Medulla oblongata (tissue), 1 donor: ENCODE measurements at regions not wholly inside any gene's neighbourhood (a gene's known extent, or its start where the extent isn't known, plus 50 kb on each side); places are given as distances from the start of the nearest gene placed in this dataset.

Source experiments
- DNase-seq: peaks from one replicate; pipeline ENCODE4 v3.0.0-alpha.2; 2015; ENCODE audit errors: extremely low spot score

DNA sequence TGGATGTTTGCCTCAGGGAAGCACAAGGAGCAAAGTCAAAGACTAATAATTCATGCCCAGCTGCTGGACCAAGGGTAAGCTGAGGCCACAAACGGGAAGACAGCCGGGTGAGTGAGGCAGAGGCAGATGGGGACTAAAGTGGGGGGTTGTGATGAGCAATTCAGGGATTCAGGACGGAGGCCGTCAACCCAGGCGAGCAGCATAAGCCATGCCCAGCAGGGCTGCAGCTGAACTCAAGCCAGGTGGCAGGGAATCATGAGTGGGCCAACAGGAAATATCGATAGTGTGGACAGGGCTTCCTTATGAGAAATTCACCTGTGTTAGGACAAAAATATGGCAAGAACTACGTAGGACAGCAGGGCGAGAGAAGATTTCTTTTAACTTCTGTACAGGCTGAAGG lies 246.8 kb downstream of the CDC5L start:
- DNase-seq, result no peak

DNA sequence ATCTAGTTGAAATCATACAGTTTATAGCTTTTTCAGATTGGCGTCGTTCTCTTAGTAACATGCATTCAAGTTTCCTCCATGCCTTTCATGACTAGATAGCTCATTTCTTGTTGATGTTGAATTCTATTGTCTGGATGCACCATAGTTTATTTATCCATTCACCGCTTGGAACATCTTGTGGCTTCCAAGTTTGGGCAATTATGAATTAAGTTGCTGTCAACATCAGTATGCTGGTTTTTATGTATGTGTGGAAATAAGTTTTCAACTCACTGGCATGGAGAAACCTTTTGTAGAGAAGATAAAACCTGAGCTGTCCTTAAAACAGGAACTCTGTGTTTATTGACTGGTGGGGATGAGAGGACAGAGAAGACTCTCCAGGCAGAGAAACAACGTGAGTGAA lies 248.0 kb downstream of the CDC5L start:
- DNase-seq, result no peak

DNA sequence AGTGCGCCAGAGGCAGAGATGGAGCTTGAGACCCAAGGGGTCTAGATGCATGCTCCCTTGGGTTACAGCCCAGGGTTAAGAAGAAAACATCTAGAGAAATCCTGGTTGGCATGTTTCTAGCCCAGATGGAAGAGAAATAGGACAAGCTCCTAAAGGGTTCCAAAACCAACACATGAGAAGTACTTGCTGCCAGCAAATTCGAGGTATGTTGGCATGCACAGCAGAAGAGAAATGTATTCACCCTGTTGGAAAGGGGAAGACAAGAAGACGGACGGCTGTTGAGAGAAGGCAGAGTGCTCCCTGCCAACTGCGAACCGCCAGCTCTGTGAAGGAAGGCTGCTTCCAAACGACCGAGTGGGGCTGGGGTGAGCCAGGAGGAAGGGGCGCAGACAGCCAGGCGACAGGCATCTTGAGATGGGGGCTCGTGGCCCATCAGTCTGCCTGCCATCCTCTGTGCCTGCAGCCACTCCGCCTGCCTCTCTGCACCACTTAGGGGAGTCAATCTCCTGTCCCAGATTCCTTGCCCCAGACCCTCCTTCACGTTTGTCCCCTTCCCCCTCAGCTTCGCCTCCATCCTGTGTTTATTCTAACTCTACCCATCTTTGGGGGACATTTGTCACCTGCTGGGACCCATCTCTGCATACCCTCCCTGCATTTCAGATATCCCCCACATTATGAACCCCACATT lies 249.2 kb downstream of the CDC5L start:
- no peak for DNase-seq

DNA sequence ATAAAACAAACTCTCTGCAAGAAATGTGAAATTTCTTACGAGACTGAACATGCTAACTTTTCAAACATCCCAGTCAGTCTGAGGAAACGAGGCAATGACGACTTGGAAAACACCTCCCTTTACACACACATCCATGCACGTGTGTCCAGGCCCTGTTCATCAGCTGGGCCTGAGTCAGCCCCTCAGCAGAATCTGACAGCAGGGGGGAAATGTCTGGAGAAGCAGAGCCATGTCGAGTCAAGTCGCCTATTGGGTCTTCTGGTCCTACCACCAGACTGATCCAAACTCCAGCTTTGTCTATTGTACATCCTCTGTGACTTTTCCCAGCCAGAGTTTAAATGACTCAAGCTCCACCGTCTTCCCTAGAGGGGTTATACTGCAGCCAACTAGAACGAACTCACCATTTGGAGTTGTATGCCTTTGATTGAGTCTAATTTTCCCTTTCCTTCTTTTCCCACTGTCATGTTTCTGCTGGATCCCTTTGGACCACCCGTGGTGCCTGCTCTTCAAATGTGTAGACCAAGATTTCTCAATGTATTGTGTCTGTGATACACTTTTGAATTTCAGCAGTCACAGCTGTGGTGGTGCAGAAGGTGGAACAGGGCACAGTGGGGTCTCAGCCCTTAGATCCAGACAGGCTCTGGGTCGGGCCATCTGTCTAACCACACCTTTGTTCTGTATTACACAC lies 254.0 kb downstream of the CDC5L start:
- DNase-seq, result no peak

DNA sequence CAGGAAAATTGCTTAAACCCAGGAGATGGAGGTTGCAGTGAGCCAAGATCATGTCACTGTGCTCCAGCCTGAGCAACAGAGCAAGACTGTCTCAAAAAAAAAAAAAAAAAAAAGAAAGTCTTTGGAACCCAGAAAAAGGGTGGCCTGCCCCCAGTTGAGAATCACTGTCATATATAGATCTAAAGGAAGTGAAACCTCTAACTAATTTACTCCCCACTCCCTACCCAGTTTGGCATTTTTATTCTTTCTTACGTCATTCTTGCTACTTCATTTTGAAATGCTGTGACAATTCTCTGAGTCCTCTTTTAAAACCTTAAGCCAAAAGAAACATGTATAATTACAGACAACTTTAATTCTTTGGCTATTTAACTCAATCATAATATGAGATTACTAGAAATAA lies 254.8 kb downstream of the CDC5L start:
- DNase-seq, result no peak

DNA sequence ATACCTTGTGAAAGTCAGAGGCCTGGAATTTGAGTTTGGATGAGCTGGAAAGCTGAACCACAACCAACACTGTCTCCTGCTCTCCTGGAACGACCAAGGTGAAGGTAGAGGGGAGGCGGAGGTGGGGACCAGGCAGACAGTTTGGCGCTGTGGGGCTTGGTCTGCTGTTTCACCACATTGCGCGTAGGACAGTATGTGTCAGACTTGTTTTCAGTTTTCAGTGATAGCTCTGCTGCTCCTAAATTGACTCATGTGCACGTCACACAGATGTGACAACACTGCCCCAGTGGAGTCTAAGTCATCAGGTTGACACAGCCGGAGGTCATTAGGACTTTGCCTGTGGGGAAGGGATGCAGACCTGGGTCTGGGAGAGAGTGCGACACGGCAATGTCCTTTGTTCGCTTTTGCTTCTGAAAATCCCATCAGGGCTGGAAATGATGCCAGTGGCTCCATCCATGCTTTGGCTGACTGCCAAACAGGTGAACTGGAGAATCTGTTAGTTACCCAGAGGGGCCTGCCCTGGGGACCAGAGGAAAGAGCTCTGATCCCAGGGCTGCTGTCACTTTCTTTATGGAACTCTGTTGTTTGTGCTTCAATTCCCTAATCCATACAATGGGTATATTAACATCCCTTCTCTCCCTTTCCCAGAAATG lies 255.5 kb downstream of the CDC5L start:
- DNase-seq, result no peak

DNA sequence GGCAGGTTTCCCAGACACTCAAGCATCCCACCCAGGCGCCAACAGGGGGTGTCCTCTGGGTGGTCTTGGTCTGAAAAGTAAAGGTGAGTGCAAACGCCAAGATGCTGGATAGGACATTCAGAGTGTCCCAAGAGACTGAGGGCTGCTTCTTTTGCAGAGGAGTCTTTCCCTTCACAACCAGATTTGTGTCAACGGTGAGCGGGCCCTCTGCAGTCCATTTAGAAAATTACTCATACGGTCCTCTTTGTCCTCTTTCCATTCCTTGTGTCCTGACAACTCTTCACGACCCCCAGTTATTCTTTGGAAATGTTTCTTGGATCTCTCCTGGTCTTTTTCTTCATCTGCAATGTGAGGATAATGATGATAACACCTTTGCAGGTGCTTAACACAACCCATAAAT lies 257.8 kb downstream of the CDC5L start:
- DNase-seq, result no peak

DNA sequence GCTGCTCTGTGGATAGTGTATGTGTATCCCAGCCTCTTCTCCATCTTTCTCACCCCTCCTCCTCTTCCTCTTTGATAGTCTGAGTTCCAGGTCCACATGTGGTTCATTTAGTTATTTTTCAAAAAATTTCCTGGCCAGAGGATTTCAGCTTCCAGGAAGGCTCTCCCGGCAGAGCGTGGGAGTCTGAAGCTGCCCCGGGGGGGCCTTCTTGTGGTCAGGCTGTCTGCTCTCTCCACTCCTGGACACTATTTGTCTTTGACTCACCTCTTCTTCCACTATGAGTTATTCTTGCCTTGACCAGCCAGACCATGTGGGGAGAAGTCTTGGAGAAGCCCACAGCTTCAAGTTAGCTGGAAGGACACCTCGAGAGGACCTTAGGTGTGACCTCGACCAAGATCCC lies 258.8 kb downstream of the CDC5L start:
- DNase-seq, result no peak

DNA sequence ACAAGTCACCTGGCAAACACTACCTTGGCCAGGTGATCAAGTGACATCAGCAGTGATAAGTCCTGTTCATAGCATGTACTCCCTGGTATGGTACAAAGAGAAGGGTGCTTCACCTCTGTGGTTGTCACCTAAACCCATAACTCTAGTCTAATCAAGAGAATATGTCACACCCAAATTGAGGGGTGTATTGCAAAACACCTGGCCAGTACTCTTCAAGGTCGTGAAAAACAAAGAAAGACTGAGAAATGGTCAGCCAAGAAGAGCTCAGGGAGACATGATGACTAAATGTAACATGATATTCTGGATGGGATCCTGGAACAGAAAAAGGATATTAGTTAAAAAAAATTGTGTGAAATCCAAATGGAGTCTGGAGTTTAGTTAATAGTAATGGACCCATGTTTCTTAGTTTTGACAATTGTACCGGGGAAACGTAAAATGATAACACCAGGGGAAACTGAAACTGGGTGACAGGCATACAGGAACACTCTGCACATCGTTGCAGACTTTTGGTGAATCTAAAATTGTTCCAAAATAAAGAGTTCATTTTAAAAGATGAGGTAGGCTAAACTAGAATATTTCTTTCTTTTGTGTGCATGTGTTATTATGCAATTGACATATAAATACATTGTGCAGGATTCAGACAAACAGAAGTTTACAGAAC lies 262.0 kb downstream of the CDC5L start:
- DNase-seq, result no peak

DNA sequence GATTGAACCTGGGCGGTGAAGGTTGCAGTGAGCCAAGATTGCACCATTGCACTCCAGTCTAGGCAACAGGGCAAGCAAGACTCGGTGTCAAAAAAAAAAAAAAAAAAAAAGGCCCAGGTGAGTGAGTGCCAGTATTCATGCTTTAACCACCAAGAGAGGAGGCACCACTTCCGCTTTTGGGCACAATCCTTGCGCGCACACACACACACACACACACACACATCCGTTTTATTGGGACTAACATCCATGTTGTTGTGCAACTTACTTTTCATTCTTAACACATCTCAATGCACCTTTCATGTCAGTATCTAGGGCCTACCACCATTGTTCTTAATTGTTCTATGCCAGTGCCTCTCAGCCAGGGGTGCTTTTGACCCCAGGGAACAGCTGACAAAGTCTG lies 263.0 kb downstream of the CDC5L start:
- no peak for DNase-seq

DNA sequence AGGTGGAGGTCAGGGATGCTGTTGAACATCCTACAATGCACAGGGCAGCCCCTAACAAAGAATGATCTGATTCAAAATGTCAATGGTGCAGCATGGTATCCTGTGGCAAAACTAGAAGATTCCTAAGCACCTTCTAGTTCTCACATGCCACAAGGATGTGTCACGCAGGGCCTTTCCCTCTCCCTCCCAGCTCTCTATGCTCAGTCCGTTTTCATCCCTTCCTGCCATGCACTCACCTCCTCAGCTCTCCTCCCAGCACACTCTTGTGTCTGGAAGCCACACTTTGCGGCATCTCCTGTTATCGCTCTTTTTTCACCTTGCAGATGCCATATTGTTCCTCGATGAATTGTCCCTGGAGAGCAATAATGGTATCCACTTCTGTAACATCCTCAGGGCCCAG lies 263.4 kb downstream of the CDC5L start:
- no peak for DNase-seq

DNA sequence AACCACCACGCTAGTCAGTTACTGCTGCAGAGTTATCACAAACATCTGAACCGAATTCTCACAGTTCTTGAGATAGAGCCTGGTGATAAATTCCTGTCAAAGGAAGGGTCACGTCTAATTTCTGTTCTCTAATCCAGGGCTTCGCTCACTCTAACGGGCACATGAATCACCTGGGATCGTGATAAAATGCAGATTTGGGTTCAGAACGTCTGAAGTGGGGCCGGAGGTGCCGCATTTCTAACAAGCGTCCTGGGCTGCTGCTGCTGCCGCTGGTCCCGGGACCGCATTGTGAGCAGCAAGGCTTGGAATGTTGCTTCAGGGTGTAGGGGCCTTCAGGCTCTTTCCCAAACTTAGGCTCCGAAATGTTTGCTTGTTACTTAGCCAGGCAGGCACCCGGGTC lies 264.1 kb downstream of the CDC5L start:
- DNase-seq, result no peak

DNA sequence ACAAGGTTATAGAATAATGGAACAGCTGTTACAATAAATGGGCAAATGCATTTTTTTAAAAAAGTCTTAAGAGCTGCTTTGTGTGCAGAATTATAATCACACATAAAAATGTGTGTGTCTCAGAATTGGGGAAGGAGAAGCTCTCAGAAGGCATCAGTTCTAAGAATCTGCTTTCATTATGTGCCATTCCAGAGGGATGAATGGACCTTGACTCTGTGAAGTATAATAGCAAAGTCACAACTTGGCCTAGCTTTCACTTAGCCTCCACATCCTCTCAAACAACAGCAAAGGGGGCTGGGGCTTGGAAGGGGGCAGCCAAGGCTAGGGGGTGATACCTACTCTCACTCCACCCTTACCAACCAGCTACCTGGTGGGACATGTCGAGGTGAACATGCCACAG lies 265.0 kb downstream of the CDC5L start:
- no peak for DNase-seq

DNA sequence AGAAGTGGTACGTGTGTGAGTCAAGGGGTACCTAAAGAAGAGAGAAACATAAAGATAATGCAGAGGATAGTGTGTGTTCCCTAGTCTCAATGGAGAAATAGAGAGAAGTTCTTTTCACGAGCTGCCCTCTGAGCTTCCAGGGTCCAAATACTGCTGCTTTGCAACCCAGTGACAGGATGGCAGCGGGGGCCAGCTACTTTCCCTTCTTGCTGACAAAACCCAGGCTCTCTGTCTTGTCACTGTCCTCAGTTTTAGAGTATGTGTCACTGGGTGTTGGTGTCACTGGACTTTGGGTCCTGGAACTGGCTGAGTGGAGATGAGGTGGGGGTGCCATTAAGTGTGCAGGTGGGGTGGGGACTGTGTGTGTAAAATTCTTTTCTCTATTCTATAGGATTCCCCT lies 265.6 kb downstream of the CDC5L start:
- no peak for DNase-seq

DNA sequence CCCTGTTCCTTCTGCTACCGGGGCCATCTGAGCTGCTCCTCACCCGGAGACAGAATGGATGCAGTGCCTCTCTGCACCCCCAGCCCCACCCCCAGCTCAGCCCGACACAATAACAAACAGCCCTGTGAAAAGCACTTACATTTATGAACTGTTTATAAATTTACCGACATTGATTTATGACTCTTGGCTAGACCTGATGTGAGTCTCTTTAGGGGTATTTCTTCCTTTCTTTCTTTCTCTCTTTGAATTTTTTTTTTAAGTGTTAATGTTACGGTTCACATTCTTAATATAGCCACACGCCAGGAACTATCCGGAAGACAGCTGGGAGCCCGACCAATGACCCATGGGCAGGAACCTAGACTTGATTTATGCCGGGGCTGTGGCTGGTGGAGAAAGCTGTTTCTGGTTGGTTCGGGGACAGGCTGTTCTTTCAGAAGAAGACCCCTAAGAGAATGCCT lies 266.3 kb downstream of the CDC5L start:
- DNase-seq, result no peak

DNA sequence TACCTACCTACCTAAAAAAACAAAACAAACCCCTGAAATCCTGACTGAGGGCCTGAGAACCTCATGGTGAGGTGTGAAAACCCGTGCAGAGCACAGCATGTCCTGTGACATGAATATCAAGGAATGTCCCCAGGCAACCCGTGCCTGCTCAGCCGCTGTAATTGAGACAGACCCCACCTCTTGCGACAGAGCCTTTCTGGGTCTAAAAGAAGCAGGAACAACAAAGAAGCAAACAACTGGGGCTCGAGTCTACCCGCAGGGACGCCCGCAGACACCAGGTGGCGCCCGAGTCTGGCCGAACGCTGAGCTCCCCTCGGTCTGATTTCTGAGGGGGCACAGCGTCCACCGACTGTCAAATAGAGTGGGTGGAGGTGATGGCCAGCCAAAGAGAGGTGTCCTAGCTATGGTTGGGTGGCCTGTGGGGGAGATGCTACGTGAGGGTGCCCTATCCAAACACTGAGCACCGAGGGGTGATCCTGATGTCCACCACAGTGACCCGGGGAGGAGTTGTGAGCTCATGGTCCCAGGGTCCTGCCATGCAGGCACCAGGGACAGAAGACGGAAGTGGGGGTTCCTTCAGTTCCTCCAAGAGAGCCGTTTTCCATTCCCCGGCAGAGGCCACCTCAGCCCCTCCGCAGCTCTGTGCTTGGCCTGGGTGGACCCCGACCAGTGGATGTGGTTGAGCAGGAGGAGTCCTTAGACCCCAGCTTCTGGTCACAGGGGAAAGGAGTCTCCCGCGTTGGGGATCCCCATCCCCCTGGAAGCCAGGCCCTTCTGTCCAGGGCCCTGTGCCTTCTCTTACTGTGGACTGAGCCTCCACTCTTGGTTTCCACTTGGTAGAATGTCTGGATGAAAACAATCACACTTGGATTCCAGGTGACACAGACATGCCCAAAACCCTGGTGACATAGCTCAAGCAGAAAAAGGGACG lies 268.2 kb downstream of the CDC5L start:
- peak; percentile 70 for DNase-seq

DNA sequence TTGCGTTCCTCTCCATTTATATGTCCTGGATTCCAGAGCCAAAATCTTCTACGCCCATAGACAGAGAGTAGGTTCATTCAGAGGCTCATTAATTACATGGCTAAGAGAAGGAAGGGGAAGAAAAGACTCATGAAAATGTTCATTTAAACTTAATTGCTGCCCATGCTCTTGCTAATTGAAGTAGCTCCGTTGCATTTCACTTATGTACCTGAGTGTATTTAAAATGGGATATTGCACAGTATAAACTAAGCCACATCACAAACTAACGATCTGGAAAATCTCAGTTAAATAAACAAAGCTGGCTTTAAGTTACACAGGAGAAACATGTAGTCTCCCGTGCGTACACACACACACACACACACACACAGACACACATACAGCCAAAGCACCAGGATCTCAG lies 269.2 kb downstream of the CDC5L start:
- DNase-seq, result no peak

DNA sequence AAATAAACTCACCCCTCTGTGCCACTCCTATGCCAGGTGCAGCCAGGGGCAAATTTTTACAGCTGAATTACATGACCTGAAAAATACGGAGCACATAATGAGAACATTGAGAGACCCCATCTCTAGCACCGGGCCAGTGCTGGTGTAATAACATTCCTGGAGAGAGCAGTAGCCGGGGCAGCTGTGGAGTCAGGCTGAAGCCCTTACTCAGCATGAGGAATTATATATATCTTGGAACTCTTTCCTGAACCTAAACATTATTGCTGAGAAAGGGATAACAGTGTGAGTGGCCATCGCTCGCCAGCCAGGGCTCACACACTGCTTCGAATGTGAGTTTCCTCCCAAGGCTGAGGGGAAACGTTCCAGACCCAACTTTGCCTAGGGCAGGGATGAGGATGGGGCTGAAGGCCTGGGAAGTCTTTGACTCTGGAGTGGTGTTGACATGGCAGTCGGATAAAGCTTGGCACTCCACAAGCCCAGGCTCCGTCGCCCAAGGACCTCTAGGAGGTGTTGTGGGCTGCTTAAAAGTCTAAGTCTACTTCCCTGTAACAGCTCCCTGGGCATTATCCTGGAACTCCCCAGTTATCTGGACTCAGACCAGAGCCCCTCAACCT lies 269.8 kb downstream of the CDC5L start:
- DNase-seq, result no peak

DNA sequence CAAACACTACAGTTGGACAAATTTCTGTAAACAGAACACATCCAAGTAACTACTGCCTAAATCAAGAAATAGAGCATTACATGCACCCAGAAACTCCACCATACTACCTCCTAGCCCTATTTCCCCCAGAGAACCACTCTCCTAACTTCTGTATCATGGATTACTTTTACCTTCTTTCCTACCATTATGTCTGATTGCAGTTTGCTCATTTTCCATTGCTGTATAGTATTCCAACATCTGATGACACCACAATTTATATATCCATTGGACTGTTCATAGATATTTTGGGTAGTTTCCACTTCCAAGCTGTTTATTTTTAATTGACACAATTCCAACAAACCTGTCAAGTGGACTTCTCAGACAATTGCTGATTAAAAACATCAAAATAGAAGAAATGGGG lies 271.1 kb downstream of the CDC5L start:
- no peak for DNase-seq

DNA sequence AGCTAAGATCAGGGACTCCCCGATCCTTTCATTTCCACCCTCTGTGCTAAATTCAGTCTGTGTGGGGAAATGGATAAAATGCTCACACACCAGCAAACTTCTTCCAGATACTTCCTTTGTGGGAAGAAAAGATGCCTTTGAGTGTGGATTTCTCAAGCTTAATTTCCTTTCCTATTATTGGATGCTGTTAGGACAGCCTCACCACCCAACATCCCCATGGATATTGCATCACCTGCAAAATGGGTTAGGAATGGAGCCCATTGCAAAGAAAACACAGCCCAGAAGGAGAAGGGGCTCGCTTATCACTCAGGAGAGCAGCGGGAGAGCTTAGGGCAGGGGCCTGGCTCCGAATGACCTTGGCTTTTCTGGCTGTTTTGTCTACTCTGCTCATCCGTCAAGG lies 272.2 kb downstream of the CDC5L start:
- DNase-seq, result no peak

DNA sequence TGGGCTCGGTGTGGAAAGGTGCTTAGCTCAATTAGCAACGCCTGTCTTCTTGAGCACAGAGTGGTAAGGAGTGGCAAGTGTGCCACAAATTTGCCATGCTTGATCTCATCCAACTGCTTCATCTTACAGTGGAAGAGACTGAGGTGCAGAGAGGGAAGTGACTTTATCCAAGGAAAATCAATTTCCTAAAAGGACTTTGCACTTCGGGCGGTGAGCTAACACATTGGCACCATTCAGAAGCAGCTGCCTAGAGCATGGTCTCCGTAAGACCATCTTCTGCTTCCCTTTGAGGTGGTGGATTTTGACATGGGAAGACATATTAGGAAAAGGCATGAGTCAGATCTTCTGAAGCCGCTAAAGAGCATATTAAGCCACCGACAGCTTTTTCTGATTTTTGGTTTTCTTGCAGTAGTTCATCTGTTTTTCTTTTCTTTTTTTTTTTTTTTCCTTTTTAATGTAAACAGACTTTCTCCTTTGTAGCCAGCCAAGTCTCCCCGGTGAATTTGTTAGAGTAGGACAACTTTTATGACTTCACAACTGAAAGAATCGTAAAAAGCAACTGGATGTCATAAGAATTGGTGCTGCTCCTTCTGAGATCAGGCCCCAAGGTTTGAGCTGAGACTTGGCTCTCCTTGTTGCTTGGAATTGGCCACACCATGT lies 273.2 kb downstream of the CDC5L start:
- DNase-seq, result no peak
